Jurkat, Clone E6-1 (cell line): ENCODE measurements at regions not wholly inside any gene's neighbourhood (a gene's known extent, or its start where the extent isn't known, plus 50 kb on each side); places are given as distances from the start of the nearest gene placed in this dataset.
"Not testable (repeated sequence)": the region's sequence is repeated elsewhere in the genome, so short reads cannot be mapped to it uniquely, and the experiment has no call there.

Source experiments
- DNase-seq: peaks from one replicate; pipeline ENCODE4 v3.0.0-alpha.2; 2011; ENCODE audit warnings: low read depth, low spot score
- H3K4me3 ChIP-seq: 2 replicates; pipeline ENCODE4 v1.5.1; 2011; ENCODE audit warnings: mild to moderate bottlenecking, low read length, control low read depth, moderate library complexity

DNA sequence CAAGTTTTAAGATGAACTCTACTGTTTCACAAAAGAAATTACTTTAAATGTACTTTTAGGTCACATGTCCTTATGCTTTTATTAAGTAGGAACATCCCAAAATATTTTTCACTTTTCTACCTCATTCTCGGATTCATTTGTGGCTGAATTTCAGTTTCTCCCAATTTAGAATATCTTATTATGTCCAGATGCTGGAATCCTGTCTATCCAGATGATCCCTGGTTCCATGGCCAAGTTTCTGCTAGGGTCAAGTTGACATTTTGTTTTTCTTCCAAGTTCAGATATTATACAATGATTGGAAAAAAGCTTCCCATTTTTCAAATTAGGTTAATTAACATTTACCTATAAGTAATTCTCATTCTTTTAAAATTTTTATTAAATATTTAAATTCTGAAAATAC lies 181.8 kb upstream of the SLC16A7 start:
- H3K4me3 ChIP-seq: no peak overlapping the region
- no peak for DNase-seq

DNA sequence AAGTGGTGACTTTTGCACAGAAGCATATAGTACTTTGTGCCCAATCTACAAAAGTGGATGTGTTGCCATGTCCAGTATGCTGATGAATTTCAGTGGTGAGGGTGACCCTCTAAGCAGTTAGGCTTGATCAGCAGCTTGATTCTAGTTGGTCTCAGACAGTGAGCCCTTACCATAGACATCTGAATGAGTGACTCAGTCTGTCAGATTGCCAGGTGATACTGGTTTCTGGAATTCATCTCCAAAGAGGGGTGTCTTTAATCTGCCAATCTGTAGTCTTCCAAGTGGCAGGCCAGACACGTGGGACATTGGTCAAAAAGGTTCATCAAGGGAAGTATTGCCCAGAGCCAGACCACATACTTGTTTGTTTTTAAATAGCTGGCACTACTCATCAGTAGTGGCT lies 187.4 kb upstream of the SLC16A7 start:
- DNase-seq: no peak
- H3K4me3 ChIP-seq: no peak overlapping the region

DNA sequence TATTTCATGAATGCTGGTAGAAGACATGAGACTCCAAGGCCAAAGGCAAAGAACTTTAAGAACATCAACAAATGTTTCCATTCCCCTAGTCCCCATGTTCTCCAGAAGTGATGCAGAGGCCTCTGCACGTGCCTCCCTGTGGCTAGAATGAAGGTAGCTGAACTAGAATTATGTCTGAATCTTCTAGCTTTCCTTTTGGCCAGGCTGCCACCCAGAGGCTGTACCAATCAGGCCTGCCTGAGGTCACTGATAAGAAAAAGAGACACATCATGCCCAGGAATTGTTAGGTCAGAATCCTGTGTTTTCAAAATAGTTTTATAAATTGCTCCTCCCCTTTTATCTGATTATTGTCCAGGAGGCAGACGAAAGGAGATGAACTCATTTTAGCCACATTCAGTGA lies 188.0 kb upstream of the SLC16A7 start:
- no peak overlapping the region for H3K4me3 ChIP-seq
- DNase-seq: no peak

DNA sequence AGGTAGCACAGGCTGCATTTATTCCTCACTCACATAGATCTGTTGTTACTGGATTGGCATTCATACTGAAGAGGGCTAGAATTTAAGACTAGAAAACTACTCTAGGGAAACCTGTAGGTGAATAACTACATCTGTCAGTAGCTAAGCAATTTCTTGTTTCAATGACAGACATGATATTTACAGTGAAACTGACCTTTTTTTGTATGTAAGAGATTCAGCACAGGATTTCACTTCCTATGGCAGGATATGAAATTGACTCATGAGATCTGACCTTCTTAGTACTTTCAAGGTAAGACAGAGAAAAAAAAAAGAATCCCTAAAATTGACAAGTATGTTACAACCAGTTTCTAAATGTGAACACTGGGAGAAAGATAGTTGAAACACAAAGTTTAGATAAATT lies 189.8 kb upstream of the SLC16A7 start:
- no peak for DNase-seq
- H3K4me3 ChIP-seq: no peak overlapping the region

DNA sequence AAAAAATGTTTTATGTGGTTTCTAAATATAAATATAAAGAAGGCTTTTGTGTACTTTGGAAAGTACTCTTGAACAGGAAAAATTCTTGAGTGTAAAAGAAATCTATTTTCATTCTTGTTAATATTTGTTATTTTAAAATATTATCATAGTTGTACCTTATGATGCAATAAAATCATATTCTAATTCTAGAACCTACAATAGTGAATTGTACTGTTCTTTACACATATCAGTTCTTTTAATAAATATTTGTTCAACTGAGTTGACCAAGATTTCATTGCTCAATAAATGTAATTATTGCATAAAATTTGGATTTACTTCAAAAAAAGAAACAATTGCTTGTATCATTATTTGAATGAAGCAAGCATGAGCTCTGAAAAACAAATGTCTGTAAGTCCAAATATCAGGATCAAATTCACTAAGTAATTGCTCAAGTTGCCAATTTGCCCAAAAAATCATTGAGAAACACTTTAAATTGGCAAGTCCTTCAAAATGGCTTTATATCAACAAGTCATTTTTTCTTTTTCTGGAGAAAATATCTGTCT lies 191.6 kb upstream of the SLC16A7 start:
- H3K4me3 ChIP-seq: no peak overlapping the region
- no peak for DNase-seq

DNA sequence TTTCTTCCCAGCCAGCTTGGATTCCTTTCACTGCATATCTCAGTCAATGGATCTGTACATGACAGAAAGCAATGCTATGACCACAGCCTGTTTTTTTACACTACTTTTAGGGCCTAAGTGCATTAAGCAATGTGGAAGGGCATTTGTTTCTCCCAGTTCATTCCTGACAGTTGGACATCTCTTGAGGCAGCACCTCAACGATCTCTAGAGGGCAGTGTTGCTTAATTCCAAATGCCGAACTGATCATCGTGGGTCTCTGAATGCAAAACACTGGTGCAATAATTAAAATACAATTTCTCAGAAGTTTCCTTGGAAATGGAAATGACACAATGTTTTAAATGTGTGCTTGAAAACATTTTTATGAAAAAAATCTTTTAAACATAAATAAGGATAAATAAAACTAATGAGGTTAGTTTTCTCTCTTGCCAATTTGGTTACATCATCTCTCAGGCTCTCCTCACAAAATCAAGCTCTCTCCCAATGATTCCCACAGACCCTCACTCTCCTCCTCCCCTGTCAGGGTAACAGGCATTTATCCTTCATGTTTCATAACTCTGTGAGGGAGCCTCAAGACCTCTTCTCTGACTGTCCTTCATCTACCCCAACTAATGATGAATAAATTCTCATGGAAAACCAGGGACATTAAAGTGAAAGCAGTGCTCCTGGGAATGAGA lies 192.4 kb upstream of the SLC16A7 start:
- no peak overlapping the region for H3K4me3 ChIP-seq
- peak; percentile 37 for DNase-seq

DNA sequence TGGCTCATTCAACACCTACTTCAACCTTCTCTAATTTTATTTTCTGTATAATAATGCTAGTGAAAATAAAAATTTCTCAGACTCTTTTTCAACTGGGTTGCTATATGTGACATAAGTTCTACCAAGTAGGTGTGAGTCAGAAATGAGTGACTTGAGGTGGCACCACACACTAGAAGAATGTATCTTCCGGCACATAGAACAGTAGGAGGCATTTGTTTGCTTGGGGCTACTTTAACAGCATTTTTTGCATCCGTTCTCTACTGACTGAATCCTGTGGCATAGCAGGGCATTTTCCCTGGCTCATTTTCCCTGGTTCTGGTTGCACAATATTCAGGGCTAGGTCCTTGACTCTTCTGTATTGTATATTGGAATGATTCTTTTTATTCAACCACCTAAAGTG lies 194.0 kb upstream of the SLC16A7 start:
- H3K4me3 ChIP-seq: no peak overlapping the region

DNA sequence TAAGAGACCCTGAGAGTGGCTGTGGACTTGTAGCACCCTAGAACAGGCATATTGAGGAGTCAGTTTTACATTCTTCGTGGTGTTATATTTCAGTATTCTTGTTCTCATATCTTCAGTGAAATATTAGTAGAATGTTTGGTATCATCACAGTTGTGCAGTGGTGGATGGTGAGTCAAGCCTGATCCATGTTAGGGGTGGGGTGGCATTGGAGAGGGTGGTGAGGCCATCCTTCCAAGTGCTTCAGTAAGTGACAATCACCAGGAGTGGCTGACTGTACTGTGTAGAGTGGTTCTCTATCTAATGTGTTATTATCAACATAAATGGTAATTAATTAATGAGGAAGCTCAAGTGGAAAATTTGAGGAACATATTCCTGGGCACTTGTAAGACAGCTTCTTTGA lies 197.7 kb upstream of the SLC16A7 start:
- DNase-seq: no peak
- H3K4me3 ChIP-seq: no peak overlapping the region

More for the DNA sequence above, 194.0 kb upstream of the SLC16A7 start:
- DNase-seq: no peak

DNA sequence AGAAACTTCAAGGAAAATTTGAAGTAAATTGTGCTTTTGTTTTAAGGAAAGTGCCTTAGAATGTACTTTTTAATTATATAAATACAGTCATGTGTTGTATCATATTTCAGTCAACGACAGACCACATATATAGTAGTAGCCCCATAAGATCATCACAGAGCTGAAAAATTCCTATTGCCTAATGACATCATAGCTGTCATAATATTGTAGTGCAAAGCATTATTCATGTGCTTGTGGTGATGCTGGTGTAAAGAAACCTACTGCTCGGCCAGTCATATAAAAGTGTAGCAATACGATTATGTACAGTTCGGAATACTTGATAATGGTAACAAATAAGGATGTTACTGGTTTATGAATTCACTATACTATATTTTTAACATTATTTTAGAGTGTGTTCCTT lies 198.9 kb upstream of the SLC16A7 start:
- no peak for DNase-seq
- no peak overlapping the region for H3K4me3 ChIP-seq

DNA sequence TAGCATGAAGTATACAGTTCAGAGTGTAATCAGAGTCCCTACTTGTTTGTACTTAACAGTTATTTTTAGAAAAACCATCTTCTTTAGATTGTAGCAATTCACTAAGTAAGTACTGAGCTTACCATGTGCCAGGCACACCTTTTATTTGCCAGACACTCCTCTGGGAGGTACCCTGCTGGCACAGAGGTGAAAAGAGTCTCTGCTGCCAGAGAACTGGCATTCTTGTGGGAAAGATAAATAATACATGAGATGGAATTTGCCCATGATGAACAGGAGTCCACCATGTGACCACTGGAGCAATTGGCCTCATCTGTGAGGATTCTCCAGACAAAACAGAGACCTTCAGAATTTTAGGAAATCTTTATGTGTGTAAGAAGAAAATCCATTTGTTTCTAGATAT lies 199.3 kb upstream of the SLC16A7 start:
- DNase-seq: no peak

DNA sequence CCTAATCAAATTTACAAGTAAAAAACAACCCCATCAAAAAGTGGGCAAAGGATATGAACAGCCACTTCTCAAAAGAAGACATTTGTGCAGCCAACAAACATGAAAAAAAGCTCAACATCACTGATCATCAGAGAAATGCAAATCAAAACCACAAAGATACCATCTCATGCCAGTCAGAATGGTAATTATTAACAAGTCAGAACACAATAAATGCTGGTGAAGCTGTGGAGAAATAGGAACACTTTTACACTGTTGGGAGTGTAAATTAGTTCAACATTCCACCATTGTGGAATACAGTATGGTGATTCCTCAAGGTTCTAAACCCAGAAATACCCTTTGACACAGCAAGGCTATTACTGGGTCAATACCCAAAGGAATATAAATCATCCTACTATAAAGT lies 200.5 kb upstream of the SLC16A7 start:
- H3K4me3 ChIP-seq, DNase-seq: not testable (repeated sequence)

More for the DNA sequence above, 199.3 kb upstream of the SLC16A7 start:
- no peak overlapping the region for H3K4me3 ChIP-seq

DNA sequence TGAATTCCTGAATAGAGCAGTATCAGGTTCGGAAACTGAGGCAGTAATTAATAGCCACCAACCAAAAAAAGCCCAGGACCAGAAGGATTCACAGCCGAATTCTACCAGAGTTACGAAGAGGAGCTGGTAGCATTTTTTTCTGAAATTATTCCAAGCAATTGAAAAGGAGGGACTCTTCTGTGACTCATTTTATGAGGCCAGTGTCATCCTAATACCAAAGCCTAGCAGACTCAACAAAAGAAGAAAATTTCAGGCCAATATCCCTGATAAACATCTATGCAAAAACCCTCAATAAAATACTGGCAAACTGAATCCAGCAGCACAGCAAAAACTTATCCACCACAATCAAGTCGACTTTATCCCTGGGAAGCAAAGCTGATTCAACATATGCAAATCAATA lies 202.3 kb upstream of the SLC16A7 start:
- DNase-seq: no peak
- H3K4me3 ChIP-seq: no peak overlapping the region

DNA sequence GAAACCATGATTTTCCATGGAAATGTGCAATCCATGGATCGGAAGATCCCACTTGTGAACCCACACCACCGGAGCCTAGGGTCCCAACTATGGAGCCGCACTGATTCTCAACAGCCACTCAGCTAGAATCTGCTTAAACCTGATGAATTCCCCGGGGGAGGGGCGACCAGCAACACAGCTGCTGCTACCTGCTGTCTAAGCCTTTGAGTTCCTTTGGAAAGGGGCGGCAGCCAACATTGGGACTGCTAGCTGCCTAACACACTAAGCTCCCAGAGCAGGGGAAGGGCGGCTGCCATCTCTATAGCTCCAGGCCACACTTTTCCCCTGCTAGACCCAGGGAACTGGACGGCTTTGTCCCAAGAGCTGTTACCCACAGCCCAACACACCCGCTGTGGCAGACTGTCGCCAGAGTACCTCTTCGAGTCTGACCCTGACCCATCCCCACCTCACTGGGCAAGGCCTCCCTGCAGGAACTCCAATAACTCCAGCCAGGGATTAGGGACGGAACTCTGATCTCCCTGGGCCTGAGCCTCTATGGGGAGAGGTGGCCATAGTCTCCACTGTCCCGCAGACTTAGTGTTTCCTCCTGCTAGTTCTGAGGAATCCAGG lies 205.8 kb upstream of the SLC16A7 start:
- no peak for DNase-seq
- no peak overlapping the region for H3K4me3 ChIP-seq

DNA sequence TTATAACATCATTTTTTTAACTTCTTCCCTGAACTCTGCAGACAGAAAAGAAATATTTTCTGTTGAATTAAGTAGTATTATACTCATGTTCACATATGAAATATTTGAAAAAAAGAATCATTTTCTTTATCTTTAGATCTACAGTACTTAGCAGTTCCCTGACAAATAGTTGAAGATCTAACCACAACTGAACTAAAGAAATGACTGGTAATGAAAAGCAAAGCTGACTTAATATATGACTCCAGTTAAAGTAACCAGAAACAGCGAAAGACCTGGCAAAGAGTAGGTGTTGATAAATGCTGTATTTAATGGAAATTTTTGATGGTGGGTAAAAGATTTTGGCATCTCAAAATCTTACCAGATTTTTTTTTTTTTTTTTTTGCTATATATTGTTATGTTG lies 207.1 kb upstream of the SLC16A7 start:
- no peak for DNase-seq
- no peak overlapping the region for H3K4me3 ChIP-seq

DNA sequence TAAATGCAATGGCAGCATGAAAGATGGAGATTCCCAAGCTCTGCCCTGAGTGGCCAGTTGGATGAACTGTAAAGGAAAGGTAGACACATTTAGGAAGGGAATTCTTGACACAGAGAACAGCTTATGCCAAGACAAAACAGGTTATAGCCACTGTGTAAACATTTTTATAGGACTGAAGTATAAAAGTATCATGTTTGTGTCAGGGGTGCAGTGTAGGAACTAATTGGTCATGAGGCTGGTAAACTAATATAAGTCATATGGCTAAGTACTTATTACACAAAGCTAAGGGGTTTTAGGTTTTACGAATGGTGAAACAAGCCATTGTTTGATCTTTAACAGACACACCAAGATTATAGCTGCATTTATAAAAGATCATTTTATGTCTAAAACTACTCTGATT lies 207.7 kb upstream of the SLC16A7 start:
- DNase-seq: no peak
- H3K4me3 ChIP-seq: no peak overlapping the region

DNA sequence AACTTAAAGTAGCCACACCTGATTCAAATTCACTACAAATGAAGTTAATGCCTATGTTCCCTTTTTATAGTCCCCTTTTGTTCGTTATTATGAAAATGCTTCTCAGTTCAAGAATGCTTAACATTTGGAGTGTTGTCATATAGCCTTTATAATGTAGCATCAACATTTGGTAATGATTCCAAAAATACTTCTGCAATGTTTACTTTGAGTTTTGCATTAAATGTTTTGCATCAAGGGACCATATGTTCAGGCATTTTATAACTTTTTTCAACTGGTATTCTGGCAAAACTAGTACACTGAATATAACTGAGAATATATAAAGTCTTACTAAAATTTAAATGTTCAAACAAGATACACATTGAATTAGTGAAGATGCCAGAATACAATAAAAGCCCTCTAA lies 209.6 kb upstream of the SLC16A7 start:
- no peak overlapping the region for H3K4me3 ChIP-seq
- DNase-seq: no peak

DNA sequence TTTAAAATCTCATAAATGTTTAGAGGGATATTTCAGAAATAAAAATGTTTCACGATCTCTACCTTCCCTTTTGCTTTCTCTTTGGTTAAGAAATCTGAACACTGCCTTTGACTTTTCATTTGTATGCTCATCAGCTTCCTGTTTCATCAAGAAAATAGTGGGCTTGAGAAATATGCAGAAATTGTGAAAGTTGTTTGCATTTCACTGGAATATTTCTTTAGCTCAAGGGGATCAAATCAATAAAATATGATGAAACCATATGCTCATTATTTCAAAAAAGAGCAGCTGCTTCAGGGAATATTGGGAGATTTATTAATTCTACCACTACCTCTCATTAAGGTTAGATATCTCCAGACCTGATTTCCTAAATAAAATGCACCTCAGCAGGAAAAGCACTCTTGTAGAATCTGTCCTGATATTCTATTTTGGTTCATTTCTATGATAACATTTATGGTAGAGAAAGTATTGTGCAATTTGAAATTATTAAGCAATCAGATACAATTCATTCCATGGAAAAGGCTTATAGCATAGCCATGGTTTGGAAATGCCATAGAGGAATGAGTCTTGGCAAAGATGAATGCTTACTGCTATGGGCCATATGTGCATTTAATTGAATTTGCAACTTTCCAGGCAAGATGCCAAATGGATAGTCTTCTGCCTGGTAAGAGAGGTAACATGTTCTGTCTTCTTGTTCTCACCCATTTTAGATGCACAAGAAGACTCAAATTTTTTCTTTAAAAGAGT lies 212.6 kb upstream of the SLC16A7 start:
- no peak overlapping the region for H3K4me3 ChIP-seq
- DNase-seq: no peak

DNA sequence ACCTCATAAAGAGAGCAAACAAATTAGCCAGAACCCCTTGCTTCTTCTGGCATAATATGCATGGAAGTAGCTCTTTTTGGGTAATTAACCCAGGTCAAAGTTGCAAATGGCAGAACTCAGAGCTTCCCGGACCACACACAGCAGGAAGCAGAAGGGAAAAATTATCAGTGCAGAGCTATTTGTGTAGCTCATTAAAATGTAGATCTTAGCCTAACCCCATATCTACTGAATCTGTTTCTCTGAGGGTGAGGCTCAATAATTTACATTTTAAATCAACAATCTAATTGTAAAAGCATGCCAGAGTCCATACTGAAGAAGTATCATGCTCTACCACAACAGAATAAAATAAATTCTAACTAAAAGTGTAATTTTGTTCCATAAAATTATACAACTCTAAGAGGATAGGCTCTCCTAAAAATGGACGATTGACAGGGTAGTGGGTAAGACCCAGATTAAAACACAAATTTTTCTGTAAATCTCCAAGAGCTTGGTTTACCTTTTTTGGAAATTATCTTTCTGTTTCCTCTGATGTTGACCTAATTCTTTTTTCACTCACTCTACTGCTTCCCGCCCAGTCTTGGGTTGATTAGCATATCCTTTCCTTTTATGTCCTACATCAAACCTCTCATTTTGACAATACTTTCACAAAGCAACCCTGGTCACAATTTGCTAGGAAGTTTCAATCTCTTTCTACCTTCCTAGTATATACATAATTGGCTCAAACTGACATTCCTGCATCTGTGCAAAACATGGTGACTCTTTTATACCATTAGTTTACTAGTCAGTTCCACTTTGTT lies 213.3 kb upstream of the SLC16A7 start:
- no peak overlapping the region for H3K4me3 ChIP-seq
- DNase-seq: no peak

DNA sequence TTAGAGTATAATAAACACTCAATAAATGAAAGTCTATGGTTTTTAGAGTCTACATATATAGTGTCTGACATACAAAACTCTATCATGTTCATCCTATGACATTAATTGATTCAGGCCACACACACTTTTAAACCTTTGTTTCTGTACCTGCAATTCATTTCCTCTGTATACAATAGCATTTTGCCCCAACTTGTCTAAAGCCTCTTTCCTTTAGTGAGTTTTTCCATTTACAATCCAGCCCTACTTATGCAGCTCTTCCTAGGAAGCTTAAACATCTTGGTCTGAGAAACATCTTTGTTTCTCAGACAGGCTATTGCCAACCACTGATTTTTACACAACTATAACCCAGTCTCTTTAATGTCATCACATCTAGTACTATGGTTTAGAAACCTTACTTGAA lies 214.7 kb upstream of the SLC16A7 start:
- no peak overlapping the region for H3K4me3 ChIP-seq
- DNase-seq: no peak

DNA sequence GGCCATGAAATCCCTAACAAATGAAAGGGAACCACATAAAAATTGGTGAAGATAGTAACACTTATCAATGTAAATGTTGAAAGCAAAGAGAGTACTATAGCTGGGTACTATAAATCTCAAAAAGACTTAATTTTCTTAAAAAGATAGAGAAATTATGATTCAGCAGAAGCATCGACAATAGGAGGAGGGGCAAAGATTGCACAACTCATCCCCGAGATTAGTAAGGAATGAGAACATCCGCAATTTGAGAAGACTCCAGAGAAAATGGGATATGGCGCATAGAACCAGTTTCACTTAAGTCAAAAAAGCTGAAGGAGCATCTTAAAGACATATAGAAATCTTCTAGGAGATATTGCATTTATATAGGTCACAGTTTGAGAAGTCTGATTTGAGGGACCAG lies 220.2 kb upstream of the SLC16A7 start:
- no peak overlapping the region for H3K4me3 ChIP-seq
- no peak for DNase-seq
